ENCODE measurements at regions not wholly inside any gene's neighbourhood (a gene's known extent, or its start where the extent isn't known, plus 50 kb on each side); places are given as distances from the start of the nearest gene placed in this dataset.
A peak's percentile ranks its signal among the peaks of the same experiment; 100 is the strongest.
"Not testable (repeated sequence)": the region's sequence is repeated elsewhere in the genome, so short reads cannot be mapped to it uniquely, and the experiment has no call there.

DNA sequence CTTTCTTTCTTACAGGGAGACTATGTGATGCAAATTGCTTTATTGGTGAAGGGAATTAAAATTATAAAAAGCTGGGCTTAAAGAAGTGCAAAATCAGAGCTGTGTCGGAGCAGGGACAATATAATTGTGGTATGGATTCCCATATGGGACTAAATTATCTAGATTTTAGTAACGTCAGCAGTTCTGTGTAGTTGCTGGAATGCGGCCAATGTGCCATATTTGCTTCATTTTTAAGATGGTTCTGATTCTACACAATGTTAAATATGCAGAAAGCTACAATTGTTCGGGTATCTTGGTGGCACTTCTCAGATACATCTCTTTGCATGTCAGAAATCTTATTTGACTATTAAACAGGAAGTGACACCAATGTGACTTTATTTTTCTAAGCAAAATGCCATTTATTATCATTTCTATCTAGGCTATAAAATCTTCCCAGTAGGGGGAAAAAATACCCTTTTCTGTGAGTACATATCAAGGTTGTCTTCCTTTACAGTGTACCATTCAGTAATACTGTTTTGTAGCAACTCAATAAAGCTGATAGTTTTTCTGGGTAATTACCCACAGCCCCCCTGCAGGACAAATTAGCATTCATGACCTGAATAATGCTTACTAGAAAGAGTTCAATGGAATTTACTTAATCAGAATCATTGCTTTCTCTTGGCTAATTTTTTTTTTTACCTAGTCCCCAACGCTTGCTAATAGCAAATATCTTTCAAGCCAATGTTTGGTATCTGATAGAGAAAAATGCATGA, 288.3 kb upstream of the ADGRL2 start:
- TF ChIP-seq, protein P1, sequence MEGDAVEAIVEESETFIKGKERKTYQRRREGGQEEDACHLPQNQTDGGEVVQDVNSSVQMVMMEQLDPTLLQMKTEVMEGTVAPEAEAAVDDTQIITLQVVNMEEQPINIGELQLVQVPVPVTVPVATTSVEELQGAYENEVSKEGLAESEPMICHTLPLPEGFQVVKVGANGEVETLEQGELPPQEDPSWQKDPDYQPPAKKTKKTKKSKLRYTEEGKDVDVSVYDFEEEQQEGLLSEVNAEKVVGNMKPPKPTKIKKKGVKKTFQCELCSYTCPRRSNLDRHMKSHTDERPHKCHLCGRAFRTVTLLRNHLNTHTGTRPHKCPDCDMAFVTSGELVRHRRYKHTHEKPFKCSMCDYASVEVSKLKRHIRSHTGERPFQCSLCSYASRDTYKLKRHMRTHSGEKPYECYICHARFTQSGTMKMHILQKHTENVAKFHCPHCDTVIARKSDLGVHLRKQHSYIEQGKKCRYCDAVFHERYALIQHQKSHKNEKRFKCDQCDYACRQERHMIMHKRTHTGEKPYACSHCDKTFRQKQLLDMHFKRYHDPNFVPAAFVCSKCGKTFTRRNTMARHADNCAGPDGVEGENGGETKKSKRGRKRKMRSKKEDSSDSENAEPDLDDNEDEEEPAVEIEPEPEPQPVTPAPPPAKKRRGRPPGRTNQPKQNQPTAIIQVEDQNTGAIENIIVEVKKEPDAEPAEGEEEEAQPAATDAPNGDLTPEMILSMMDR (IDR thresholded peaks at IDR 0.05; ENCODE audit: borderline replicate concordance, control extremely low read depth, extremely low read depth, insufficient read depth, missing control alignments), result no peak
- in situ Hi-C loops (cut with MboI; ENCODE audit: low sequenced_read_pairs, unreplicated experiment), result no loop called here
- DNase-seq (ENCODE audit: low spot score), result no peak

DNA sequence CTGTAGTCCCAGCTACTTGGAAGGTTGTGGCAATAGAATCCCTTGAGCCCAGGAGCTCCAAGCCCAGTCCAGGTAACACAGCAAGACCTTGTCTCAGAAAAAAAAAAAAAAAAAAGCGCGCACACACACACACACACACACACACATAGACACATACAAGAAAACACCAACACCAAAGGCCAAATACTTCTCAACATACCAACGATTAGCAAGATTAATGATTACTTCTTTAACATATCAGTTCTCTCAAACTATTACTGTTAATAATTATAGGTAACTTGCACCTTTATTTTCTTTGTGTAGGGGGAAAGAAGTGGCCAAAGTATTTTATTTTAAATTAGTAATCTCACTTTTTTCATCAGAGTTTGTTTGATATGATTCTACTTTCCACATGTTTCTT, 289.5 kb upstream of the ADGRL2 start:
- TF ChIP-seq, protein P1 (IDR thresholded peaks at IDR 0.05; ENCODE audit: borderline replicate concordance, control extremely low read depth, extremely low read depth, insufficient read depth, missing control alignments), result no peak
- no peak for DNase-seq (ENCODE audit: low spot score)

DNA sequence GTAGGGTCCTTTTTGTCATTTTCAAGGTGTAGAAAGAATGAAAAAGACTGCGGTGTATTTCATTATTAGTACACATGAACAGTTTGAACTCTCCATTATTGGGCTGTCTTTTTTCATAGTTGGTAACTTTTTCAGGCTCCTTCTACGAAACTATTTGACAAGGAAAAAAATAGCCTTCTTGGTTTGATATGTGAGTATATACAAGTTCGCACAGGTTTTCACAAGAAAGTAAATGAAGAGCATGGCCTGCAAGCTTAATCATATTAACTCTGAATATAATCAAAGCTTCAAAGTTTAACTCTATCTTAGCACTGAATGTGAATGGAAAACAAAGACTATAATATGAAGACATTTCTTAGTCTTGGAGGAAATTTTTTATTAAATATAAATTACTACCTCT, 290.0 kb upstream of the ADGRL2 start:
- in situ Hi-C loops (cut with MboI; ENCODE audit: low sequenced_read_pairs, unreplicated experiment), result no loop called here
- no peak for DNase-seq (ENCODE audit: low spot score)
- TF ChIP-seq, protein P1 (IDR thresholded peaks at IDR 0.05; ENCODE audit: borderline replicate concordance, control extremely low read depth, extremely low read depth, insufficient read depth, missing control alignments), result no peak

More for the DNA sequence above, 289.5 kb upstream of the ADGRL2 start:
- in situ Hi-C loops (cut with MboI; ENCODE audit: low sequenced_read_pairs, unreplicated experiment), result no loop called here

DNA sequence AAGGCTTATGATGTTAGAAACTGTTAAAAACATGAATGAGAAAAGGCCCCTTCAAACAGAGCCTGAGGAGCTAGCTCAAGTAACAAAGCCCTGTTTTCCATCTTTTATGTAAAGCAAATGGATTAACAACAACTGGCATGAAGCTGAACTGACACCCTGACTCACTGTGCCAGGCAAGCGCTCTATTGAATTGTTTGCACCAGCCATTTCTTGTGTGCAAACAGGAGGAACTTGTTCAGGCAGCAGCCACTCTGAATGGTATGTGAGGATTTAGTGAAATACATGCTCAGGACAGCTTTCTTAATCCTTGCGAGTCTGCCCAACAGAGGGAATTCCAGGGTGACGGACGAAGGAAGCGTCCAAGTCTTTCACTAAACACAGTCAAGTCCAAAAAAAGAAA, 291.1 kb upstream of the ADGRL2 start:
- in situ Hi-C loops (cut with MboI; ENCODE audit: low sequenced_read_pairs, unreplicated experiment), result no loop called here
- DNase-seq (ENCODE audit: low spot score), result no peak
- TF ChIP-seq, protein P1 (IDR thresholded peaks at IDR 0.05; ENCODE audit: borderline replicate concordance, control extremely low read depth, extremely low read depth, insufficient read depth, missing control alignments), result no peak

DNA sequence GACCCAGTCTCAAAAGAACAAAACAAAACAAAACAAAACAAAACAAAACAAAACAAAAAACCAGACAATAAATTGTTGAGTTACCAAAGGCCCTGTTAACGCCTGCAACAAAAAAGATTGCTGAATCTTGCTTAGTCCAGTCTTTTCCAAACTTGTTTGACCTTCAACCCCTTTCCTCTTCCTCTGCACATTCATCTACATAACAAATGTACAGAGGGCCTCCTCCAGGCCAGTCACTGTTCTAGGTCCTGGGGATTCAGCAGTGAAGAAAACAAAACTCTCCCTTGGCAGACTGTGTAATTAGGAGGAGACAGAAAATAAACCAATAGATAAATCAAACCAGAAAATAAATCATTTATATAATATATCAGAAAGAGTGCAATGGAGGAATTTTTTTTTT, 294.0 kb upstream of the ADGRL2 start:
- in situ Hi-C loops (cut with MboI; ENCODE audit: low sequenced_read_pairs, unreplicated experiment), result no loop called here
- DNase-seq (ENCODE audit: low spot score), result no peak
- TF ChIP-seq, protein P1 (IDR thresholded peaks at IDR 0.05; ENCODE audit: borderline replicate concordance, control extremely low read depth, extremely low read depth, insufficient read depth, missing control alignments), result no peak

DNA sequence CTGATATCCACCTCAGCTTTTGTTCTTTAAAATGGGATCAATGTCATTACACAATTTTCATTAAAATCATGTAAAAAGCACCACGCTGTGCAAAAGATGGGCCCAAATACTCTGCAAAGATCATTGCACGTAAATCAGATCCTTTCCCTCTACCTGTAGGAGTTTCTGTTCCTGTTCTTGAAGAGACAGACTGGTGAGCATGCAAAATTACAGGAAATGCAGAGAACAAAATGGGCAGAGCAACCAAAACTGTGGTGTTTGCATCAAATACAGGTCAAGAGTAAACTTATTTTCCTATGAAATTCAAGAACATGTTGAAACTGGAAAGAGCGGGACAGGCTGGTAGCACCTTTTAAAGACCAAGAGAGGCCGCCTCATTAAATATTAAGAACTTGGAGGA, 294.9 kb upstream of the ADGRL2 start:
- in situ Hi-C loops (cut with MboI; ENCODE audit: low sequenced_read_pairs, unreplicated experiment), result no loop called here
- TF ChIP-seq, protein P1 (IDR thresholded peaks at IDR 0.05; ENCODE audit: borderline replicate concordance, control extremely low read depth, extremely low read depth, insufficient read depth, missing control alignments), result no peak
- DNase-seq (ENCODE audit: low spot score), result peak; percentile 45

DNA sequence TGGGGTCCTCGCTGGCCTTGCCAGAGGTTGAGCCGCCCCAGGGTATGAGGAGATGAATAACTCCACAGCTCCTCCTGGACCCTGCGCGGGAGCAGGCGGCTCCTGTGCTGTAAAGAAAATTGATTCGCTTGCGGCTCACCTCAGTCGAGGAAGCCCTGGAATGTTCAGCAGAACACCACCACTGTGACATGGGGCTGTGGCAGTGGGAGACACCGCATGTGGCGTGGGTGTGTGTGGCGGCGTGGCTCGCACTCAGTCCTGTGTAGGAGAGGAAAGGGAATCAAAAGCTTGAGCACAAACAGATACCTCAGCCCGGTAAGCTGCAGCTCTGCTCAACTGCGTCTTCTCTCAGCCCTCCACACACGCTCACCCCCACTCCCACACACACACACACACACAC, 295.9 kb upstream of the ADGRL2 start:
- in situ Hi-C loops (cut with MboI; ENCODE audit: low sequenced_read_pairs, unreplicated experiment); DNase-seq (ENCODE audit: low spot score): not testable (repeated sequence)

DNA sequence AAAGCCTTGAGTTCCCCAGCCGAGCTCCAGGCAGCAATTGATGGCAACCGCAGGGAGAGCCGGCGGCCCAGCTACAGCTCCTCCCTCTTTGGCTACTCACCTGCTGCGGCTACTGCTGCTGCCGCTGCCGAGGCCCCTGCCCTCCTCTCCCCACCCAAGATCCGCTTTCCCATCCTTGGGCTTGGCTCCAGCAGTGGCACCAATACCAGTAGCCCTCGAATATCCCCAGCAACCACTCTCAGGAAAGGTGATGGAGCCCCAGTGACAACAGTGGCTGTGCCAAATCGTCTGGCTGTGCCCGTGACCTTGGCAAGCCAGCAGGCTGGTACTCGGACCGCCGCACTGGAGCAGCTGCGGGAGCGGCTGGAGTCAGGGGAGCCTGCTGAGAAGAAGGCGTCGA, 298.0 kb upstream of the ADGRL2 start:
- DNase-seq (ENCODE audit: low spot score); in situ Hi-C loops (cut with MboI; ENCODE audit: low sequenced_read_pairs, unreplicated experiment): not testable (repeated sequence)

DNA sequence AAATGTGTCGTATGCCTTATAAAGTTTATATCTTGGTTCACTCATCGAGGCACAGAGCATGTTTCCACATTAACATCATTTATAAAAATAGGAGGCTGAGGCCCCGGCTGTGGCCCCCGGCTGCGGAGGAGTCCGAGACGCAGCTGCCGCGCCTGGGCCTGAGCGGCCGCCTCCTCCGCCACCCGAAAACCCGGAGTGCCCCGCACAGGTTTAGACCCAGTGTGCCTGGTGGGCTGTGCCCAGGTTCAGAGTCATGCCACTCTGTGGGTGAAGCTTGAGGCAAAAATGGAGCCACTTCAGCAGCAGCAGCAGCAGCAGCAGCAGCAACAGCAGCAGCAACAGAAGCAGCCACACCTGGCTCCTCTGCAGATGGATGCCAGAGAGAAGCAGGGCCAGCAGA, 299.2 kb upstream of the ADGRL2 start:
- DNase-seq (ENCODE audit: low spot score); in situ Hi-C loops (cut with MboI; ENCODE audit: low sequenced_read_pairs, unreplicated experiment): not testable (repeated sequence)
